HG03039 (cell line): ENCODE measurements at regions not wholly inside any gene's neighbourhood (a gene's known extent, or its start where the extent isn't known, plus 50 kb on each side); places are given as distances from the start of the nearest gene placed in this dataset.

Experiments
- ATAC-seq: cut with Tn5 transposase; IDR thresholded peaks from one replicate; pipeline ENCODE4 v1.9.1; 2021; ENCODE audit warnings: mild to moderate bottlenecking, moderate library complexity; ENCODE audit not compliant: unreplicated experiment

DNA sequence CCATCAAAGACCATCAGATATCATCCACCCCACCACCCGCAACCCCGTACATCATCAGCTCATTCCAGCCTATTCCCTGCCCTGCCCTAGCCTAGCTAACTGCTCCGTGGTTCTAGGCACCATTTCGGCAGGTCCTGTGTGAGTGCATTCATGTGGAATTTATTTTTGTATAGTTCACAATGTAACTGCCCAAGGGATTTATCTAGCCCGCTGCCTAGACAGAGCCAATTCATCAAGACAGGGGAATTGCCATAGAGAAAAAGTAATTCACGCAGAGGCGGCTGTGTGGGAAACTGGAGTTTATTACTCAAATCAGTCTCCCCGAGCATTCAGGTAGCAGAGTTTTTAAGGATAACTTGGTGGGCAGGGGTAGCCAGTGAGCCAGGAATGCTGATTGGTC lies 109.2 kb upstream of the UBL3 start:
- no peak for ATAC-seq

DNA sequence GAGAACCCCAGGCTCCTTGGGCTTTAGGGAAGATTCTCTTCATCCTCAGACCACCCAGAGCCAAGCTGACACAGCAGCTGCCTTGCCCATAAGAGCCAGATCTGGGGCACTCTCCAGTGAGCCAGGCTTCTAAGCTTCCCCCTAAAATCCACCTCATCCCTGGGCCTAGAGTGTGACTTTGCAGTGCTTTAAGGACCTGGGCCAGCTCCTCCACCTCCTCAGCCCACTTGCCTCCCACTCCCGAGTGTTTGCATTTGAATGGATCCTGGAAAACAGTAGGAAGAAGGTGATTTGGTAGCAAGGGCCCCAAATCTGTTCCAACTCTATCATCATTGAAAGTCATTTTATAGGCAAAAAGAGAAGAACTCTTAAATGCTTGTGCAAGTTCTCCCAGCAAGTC lies 108.7 kb upstream of the UBL3 start:
- ATAC-seq = no peak

DNA sequence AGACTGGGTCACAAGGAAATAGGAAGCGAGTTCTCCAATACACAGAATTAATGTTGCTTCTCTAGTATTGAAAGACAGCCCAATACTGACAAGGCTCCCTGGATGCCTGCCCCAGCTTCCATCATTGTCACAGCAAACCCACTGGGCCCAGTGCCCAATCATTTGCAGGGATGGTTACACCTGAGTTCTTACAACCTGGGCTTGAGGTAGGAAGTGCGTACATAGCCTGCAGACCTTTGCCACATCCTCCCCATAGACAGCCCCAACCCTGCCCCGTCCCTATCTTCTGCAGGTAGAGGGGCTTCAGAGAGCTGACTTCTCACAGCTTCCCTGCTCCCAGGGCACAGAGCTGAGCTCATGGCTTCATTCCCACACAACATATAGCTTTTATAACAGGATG lies 108.1 kb upstream of the UBL3 start:
- no peak for ATAC-seq

DNA sequence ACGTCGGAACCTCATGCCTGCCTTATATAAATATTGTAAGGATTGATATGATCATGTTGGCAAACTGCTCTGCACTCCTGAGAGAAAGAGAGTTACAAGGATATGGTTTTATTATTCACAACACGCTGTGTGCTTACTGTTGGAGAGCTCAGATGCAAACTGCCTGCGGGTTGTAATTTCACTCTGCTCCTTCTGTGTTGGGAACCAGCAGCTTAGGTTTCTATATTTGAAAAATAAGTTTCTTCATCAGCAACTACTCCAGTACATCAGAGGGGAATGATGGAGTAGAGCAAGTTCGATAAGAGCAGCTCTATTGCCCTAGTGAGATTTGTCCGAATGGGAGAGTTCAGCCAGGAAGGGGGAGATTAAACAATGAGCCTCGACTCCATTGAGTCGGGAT lies 106.9 kb upstream of the UBL3 start:
- no peak for ATAC-seq

DNA sequence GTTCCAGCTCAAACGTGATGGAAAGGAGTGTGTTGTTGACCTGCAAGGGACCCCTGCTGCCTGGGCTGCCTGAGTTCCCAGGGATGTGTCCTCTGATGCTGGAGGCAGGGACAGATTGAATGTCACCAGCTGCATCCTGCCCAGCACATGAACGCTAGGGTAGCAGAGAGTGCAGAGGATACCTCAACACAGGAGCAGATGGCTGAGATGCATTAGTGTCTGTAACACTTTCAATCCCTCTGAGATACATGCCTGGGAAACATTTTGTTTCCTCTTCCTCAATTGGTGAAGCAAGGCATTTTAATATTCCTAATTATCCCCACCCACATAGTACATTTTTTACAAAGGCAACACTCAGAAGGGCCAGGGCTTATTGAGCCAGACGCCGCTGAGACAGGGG lies 106.4 kb upstream of the UBL3 start:
- no peak for ATAC-seq

DNA sequence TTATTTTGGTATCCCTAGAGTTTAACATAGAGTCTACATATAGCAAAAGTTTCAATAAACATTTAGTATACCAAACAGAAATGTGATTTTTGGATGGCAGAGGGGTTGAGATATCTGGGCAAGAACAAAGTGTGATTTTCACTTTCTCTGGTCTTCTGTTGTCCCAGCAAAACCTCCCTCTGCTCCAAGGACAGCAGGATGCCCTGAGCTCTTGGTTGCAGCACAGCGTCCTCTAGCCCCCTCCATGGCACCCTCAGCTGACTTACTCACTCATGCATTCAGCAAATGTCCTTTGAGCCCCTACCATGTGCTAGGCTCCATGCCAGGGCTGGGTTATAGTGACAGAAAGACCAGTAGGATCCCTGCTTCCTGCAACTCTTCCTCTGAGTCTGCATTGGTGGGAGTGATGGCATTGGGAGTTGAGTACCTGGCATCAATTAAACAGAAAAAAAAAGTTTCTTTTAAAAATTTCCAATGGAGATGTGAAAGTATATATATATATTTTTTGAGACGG lies 104.8 kb upstream of the UBL3 start:
- ATAC-seq = no peak

DNA sequence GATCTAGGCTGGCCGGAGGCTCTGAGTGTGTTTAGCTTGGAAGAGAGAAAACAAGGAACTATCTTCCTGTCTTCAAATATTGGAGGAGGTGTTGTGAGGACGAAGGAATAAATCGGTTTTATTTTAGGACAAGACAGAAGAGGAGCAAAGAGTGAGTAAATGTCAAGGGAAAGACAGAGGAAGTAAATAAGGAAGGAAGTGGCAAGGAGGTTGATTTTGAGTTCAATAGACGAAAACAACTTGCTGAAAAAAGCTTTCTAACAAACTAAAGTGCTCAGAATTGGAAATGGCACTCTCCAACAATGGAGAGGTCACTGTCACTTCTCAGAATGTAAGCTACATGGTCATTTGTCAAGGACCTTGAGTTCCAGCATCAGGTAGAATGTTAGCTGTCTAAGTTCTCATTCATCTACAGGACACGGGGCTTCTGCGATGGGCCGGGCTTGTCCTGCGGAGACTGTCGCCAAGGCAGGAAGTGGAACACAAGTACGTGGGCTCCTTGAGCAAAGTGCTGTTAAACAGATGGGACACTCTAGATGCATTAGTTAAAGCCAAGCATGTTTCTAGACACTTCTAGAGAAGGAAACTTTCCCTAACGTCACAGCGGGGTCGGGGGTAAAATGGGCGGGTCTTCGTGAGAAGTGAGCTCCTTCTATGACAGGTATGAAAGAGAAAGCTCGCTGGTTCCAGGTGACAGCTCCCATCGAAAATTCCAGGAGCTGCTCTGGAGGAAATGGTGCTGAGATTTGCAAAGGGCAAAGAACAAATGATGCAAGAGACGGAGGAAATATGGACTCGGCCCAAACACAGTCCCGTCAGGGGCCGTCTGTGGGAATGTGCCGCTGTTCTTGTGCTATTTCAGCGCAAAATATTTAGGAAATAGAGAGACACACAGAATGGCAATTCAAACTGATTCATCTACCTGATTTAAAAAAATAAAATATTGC lies 103.9 kb upstream of the UBL3 start:
- no peak for ATAC-seq

DNA sequence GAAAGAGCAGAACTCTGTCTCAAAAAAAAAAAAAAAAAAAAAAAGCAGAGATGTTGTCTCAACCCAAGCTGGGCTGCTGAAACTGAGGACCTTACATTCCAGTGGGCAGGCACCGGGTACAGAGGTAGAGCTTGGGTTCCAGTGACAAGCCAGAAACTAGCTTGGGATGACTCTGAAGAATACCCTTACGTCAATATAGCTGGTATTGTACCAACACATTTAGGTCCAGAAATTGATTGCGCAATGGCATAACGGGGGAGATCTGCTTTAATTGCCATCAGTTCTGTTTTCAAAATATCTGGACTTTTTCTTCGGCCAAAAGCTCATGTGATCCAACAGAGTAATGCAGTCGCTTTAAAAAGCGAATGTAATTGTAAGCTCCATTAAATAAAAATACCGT lies 103.1 kb upstream of the UBL3 start:
- ATAC-seq = no peak

DNA sequence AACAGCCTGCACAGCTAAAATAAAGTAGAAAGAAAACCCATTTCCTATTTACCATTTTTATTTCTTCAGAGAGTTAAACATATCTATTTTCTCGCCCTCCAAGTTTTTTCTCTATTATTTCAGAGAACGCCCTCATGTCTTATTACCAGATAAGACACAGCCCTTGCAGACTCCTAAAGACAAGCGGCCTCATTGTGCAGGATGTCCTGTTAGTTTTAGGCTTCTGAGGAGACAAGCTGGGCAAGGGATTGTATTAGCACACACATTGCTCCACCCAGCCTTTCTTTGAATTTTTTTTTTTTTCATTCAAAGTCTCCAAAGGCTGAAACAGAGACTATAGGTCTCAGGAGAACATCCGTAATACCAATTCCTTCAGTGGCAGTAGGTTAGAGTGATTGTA lies 101.8 kb upstream of the UBL3 start:
- ATAC-seq = no peak

DNA sequence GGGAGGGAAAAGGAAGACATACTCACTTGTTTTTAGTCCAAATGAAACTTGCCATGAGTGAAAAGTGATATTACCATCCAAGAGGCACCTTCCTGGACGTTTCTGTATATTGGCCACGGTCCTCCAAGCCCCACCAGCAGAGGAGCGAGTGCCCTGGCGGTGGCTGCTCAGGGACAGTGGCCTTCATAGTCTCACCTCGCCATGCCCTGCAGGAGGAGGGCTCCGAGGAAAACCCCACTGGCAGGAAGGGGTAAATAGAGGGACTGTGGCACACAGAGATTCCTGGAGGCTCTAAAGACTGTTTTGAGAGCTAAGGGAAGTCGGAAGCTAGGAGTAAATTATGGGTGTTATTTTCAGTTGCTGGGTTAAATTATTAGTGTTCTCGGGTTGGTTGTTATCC lies 98.4 kb upstream of the UBL3 start:
- ATAC-seq = no peak

DNA sequence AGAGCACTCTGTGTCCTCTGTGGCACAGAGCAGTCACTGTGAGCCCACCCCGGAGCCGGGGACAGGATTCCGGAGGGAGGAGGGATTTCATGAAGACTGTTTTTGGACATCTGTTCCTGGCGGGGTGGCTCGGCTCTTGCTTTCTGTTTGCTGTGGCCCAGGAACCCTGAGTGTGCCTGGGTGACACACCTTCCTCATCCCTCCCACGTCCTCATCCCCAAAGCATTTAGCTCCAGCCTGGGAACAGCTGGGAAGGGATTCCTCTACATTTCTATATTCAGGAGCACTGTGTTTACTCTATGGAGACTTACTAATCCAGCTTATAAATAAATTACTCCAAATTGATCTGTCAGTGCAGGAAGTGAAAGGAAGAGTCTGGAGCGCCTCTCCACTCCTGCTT lies 97.8 kb upstream of the UBL3 start:
- ATAC-seq = no peak

DNA sequence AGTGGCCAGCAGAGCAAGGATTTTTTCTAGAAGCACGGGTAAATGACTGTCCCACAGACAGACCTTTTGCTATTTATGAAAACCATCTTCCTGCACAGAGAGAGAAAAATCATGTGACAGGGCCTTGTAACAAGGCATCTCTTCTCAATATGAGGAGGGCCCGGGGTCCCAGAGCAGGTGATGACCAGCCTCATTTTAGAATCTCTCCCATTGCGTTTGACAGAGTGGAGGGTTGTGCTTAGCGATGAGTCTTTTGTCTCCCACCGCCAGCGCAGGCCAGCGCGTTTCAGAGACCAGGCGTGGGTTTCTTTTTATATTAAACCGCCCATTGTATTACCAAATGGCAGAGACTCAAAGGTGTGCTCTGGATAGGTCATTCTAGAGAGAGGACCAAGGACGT lies 97.4 kb upstream of the UBL3 start:
- ATAC-seq = no peak

DNA sequence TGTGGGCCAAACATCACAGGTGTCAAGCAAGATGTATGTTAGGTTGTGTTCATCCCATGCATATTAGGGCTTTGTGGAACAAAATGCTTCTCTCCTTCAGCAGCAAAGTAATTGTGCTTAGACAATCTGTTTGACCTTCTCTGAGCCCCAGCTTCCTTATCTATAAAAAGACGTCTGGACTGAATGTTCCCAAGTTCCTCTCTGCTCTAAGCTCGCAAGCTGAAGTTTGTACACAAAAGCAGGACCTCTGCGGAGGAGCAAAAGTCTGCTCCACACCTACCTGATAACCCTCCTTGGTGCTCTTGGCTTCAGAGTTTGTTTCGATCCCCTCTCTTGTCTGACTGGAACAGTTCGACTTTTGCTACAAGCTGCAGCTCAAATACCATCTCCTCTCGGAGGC lies 95.7 kb upstream of the UBL3 start:
- no peak for ATAC-seq

DNA sequence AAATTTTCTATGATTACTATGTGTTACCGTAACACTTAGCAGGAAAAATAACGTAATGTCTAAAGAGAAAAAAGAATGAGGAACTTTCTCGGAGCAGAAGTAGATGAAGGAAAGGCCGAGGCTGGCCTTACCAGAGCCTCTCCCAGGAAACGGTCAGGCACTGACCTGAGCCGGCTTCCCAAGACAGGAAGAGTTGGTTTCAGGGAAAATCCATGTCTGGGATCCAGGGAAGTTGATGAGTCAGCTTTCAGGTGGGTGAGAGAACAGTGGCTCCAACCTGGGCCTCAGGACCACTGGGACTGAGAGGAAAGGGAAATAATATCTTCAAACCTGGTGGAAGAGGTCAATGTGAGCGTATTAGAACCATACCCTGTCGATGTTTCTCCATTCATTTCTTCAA lies 93.3 kb upstream of the UBL3 start:
- no peak for ATAC-seq

DNA sequence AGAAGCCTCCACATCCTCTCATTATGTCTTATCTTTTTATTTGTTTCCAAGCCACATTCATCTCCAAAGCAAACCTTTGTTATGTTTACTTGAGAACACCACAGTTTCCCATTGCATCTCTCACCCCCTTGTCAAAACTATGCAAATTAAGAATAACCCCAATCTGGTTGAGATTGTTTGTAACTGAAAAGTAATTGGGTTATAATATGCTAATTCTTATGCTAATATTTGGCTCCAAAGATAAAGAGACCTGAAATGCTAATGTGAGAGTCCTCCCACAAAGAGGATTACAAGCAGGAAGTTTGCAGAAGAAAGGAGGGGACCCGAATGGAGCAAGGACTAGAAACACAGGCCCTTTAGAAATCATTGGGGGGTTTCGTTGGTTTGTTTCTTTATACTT lies 92.9 kb upstream of the UBL3 start:
- ATAC-seq = no peak

DNA sequence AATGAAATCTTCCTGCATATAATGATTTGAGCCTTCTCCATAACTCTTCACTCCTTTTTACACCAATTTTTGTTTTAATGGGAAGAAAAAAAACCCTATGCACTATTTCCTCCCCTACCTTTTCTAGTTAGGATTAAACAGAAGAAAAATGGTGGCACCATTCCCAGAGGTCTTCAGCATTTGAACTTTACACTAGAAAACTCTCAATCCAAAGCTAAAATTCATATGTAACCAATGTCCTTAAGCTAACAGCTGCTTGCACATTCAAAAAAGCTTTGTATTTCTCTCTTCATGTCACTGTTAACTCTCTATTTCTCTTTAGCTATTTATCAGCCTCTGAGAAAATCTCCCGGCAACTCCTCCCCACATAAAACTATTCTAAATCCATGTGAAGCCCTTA lies 90.3 kb upstream of the UBL3 start:
- no peak for ATAC-seq

DNA sequence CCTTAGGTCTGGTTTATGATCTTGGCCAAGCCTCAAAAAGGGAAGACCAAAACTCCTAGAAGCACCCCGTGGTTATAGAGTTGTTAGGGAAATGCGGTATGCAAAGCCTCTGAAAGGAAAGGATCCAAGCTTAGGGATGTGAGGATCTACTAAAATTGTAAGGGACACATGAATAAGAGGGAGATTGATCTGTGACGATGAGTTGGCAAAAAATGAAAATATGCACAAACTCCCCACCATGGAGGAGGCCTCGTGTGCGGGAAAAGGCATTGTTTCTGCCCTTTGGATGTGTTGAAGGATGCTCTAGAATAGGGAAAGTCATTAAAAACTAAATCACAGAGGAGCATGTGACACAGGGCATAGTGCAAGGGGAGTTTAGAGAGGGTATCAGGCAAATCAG lies 88.7 kb upstream of the UBL3 start:
- no peak for ATAC-seq

DNA sequence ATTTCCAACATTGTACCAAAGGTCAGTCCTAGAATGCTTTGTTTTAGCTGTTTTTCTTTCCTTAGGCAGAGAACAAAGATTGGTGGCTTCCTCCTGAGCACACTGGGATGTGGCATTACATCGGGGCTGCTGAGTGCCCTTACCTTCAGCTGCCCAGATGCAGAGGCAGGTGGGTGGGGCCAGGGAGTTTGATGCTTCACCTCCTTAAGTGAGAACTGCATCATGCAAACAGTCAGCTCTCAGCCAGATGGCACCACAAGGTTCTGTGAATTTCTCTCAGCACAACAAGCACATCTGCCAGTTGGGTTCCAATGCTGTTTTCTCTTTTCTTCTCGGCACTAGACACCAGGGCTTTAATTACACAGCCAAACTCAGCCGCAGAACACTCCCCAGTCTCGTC lies 87.4 kb upstream of the UBL3 start:
- no peak for ATAC-seq

DNA sequence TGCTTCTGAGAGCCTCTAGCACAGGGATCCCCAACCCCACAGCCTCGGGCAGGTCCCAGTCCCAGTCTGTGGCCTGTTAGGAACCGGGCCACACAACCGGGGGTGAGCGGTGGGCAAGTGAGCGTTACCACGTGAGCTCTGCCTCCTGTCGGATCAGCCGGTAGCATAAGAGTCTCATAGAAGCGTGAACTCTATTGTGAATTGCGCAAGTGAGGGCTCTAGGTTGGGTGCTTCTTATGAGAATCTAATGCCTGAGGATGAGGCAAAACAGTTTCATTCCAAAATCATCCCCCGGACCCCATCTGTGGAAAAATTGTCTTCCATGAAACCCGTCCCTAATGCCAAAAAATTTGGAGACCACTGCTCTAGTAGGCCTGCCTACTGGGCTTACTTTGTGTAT lies 87.0 kb upstream of the UBL3 start:
- no peak for ATAC-seq

DNA sequence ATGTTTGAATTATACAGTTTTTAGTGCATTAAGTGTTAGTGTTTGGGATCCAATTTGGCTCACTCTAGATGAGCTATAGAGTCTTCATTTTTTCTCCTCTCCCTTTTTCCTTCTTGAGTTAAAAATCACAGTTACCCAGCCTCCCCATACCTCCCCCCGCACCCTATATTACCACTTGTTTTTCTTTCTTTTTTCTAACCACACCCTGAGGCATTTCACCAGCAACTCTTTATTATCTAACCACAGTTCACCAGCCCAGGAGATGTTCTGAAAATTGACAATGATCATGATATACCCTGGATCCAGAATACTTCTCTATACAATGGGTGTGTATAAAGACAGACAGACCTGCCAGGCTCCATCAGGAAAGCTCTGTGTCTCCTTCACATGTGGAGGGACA lies 86.5 kb upstream of the UBL3 start:
- no peak for ATAC-seq

DNA sequence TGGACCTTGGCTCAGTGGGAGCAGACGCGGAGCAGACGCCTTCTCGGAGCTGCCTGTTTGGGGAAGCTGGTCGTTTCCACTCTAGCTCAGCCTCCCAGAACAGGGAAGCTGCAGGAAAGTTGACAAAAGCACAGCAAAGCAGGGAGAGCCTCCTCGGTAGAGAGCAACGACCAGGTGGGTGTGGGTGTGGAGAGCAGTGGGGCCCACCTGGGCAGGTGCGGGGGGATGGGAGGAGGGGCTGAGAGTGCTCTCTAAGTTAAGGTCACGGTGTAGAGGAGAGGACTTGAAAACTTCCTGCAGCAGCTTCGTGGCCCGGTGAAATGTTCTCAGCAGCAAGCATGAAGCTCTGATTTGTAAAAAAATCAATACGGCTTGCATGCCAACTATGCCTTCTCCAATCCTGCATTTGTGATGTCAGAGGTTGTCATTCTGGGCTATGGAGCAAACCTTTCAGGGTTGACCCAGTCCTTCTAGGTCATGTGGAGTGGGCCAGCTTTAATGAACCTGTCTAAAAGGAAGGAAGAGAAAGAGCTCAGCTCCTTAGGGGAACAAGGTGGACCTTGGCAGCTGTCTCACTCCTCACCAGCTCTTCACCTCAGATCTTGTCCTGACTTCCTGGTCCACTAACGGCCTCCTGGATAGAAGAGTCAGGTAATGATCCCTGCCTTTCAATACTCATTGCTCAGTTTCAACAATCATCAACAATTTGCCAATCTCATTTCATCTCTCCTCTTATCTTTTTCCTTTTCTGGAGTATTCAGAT lies 85.8 kb upstream of the UBL3 start:
- ATAC-seq = peak; percentile 14

DNA sequence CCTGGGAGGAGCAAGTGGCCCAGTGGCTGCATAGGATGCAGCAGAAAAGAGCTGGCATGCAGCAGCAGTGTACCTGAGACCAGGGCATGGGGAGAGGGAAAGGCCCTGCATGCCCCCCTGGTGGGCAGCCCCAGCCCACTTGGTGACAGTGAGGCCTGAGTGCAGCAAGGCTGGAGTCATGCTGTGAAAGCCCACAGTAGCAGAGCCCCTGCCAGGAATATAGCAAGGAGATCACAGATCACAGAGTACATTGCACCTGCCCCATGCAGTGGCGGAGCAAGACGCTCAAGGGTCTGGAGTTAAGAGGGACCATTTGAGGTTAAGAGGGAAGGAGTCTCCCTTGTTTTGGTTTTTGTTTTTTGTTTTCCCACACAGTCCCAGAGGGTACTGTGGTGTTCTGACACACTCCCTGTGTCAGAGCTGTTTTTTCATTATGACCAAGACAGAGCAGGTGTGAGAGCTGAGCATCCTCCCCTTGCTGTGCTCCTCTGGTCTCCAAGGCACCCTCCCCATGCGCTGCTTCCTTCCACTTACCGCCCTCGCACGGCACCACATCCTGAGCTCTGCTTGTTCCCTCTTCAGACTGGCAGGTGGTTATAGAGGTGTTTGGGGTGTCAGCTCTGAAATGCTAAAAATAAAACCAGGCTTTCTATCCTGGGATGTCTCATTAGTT lies 85.0 kb upstream of the UBL3 start:
- ATAC-seq = peak; percentile 96
